ENCODE measurements at regions not wholly inside any gene's neighbourhood (a gene's known extent, or its start where the extent isn't known, plus 50 kb on each side); places are given as distances from the start of the nearest gene placed in this dataset.

DNA sequence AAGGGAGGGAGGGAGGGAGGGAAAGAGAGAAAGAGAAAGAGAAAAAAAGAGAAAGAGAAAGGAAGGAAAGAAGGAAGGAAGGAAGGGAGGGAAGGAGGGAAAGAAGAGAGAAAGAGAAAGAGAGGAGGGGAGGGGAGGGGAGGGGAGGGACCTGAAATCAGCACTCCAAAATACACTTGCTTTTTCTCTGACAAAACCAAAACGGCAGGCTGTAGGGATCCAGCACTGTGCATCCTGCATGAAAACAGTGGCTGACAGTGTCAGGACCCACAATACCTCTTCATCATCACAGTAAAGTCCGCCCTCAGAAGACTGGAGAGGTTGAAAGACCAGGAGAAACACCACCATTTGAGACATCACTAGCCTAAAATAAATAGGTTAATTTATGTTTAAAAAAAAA is 156.0 kb upstream of the SOD1 start:
- no peak for DNase-seq (ENCODE audit: low read depth in 4 of 4, low spot score in 3 of 4)

DNA sequence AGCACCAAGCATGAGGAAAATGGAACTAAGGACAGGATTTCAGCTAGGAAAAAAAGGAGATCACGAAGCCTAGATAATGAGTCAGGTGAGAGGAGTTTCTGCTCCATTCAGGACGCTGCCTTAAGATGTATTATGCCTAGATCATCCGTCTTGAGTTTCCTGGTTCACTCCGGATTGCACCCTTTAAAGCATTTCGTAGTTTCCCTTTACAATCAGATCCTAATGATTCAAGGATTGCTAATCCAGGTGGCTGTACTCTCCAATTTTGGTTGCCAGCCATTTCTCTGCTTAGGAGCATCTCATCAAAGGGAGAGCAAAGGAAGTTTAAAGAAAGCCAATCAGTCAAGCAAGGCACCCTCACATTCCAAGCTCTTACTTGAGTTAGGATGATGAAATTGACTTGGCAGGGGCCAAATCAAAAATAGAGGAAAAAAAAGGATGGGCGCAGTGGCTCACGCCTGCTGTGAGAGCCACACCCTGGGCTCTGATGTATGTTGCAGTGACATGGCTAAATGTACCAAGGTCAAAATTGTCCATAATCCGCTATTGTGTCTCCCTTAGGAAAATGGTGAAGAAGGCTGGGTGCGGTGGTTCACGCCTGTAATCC is 156.9 kb upstream of the SOD1 start:
- DNase-seq (ENCODE audit: low read depth in 4 of 4, low spot score in 3 of 4) = no peak

DNA sequence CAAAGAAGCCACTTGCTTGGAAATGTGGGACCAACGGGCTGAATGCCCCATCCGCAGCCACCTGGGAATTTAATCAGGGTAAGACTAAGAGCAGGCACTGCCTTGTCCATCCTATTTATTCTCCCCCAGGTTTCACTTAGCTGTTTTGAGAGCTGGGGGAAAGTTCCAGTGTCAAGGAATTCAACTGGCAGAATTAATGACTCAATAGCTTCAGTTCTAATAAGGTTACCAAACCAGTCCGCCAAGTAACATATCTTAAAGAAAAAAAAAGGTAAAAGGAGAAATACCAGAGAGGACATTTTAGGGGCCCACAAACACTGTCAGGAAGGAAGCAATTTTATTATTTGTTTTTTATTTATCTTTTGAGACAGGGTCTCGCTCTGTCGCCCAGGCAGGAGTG is 157.6 kb upstream of the SOD1 start:
- peak in 2 of 4 donors; percentile 31 to 52 for DNase-seq (ENCODE audit: low read depth in 4 of 4, low spot score in 3 of 4)

GRCh38 chr21:31500982-31501381 is 156.9 kb upstream of the TIAM1 start:
- DNase-seq (ENCODE audit: low read depth in 4 of 4, low spot score in 3 of 4) = no peak

DNA sequence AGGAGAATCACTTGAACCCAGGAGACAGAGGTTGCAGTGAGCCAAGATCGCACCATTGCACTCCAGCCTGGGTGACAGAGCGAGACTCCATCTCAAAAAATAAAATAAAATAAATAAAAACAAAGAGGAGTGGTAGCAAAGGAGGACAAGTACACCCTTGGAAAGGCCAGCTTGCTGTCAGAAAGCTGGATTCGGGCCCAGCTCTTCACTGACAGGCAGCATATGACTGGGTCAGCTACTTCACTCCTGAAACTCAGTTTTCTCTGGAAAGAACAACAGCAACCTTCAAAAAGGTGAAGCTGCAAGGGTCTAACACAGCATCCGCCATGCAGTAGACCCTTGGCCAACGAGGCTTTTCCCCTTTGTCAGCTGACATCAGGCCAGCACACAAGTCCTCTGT is 156.0 kb upstream of the TIAM1 start:
- DNase-seq (ENCODE audit: low read depth in 4 of 4, low spot score in 3 of 4) = no peak

GRCh38 chr21:31498985-31499384 is 154.9 kb upstream of the TIAM1 start:
- no peak for DNase-seq (ENCODE audit: low read depth in 4 of 4, low spot score in 3 of 4)

- DNase-seq (ENCODE audit: low read depth in 4 of 4, low spot score in 3 of 4) = no peak
These were observed 153.9 kb upstream of the TIAM1 start for GRCh38 chr21:31497914-31498313.

GRCh38 chr21:31493350-31493880 is 149.4 kb upstream of the TIAM1 start:
- no peak for DNase-seq (ENCODE audit: low read depth in 4 of 4, low spot score in 3 of 4)

- no peak for DNase-seq (ENCODE audit: low read depth in 4 of 4, low spot score in 3 of 4)
These were observed 147.6 kb upstream of the TIAM1 start for GRCh38 chr21:31491617-31492016.

GRCh38 chr21:31490443-31490842 is 146.4 kb upstream of the TIAM1 start:
- DNase-seq (ENCODE audit: low read depth in 4 of 4, low spot score in 3 of 4) = no peak

DNA sequence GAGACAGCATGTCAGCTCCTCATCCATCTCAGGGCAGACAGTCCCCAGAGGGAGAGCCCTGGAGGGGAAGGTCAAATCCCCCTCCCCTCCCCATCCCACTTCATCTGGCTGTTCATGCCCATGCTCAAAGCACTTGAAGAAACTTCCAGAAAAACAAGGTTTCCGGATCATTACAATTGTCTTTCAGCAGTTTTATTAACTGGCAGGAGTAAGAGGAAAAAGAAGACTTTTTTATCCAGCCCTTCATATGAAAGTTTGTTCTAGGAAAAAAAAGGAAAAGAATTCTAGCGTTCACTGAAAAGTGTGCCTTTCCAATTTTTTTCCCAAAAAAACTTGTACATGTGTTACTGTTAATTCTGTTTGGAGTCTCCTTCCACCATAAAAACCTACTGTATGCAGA is 145.7 kb upstream of the TIAM1 start:
- DNase-seq (ENCODE audit: low read depth in 4 of 4, low spot score in 3 of 4) = no peak

GRCh38 chr21:31489014-31489413 is 145.0 kb upstream of the TIAM1 start:
- no peak for DNase-seq (ENCODE audit: low read depth in 4 of 4, low spot score in 3 of 4)

GRCh38 chr21:31484219-31484618 is 140.2 kb upstream of the TIAM1 start:
- DNase-seq (ENCODE audit: low read depth in 4 of 4, low spot score in 3 of 4) = no peak

GRCh38 chr21:31483146-31483545 is 139.1 kb upstream of the TIAM1 start:
- no peak for DNase-seq (ENCODE audit: low read depth in 4 of 4, low spot score in 3 of 4)

- no peak for DNase-seq (ENCODE audit: low read depth in 4 of 4, low spot score in 3 of 4)
These were observed 138.4 kb upstream of the TIAM1 start for GRCh38 chr21:31482460-31482859.

DNA sequence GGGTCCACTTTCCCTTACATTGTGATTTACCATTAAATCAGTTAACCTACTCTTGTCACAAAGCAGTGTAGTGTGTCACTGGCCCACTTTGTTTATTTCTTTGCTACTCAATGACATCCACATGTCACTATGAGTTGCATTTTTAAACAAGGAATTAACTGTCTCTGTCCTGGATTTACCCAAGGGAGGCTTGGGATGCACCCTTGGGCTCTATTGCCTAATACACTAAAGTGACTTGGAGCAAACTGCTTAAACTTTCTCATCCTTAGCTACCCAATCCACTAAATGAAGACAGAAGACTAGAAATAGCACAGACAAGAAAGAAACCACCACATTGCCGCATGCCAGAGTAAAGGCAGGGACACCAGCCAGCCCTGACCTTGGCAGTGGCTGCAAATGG is 136.2 kb upstream of the TIAM1 start:
- no peak for DNase-seq (ENCODE audit: low read depth in 4 of 4, low spot score in 3 of 4)

- DNase-seq (ENCODE audit: low read depth in 4 of 4, low spot score in 3 of 4) = no peak
These were observed 135.7 kb upstream of the TIAM1 start for GRCh38 chr21:31479714-31480113.

DNA sequence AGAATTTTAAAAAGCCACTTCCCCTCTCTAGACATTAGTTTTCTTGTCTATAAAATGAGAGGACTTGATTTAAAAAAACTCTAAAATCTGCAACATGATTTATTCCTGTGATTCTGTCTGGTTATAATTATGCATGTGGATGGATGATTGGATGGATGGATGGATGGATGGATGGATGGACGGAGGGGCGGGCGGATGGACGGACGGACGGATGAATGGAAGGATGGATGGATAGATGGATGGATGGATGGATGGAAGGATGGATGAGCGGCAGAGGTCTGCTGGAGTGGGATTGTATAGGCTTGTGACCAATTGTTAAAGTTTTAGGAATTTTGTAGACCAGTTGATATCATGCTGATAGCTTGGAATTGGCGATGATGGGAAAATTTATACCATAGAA is 135.2 kb upstream of the TIAM1 start:
- no peak for DNase-seq (ENCODE audit: low read depth in 4 of 4, low spot score in 3 of 4)

- DNase-seq (ENCODE audit: low read depth in 4 of 4, low spot score in 3 of 4) = no peak
These were observed 132.4 kb upstream of the TIAM1 start for GRCh38 chr21:31476263-31477022.

GRCh38 chr21:31475223-31475622 is 131.2 kb upstream of the TIAM1 start:
- DNase-seq (ENCODE audit: low read depth in 4 of 4, low spot score in 3 of 4) = no peak

DNA sequence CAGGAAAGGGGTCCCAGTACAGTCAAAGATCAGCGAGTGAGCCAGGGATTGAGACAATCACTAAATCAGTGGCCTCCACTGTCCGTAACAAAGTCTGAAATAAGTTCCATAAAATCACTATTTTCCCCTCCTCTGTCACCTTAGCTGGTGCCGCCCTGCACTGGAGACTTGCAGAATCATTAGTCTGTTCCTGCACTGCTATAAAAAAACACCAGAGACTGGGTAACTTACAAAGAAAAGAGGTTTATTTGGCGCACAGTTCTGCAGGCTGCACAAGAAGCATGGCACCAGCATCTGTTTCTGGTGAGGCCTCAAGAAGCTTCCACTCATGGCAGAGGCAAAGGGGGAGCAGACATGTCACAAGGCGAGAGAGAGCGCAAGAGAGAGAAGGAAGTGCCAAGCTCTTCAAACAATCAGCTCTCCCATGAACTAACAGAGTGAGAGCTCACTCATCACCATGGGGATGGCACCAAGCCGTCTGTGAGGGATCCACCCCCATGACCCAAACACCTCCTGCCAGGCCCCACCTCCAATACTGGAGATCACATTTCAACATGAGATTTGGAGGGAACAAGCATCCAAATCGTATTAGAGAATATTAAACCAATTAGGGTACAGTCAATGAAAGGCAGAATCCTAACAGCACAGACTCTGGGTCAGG is 129.8 kb upstream of the TIAM1 start:
- no peak for DNase-seq (ENCODE audit: low read depth in 4 of 4, low spot score in 3 of 4)

- no peak for DNase-seq (ENCODE audit: low read depth in 4 of 4, low spot score in 3 of 4)
These were observed 127.8 kb upstream of the TIAM1 start for GRCh38 chr21:31471865-31472264.

Data from left renal pelvis (tissue), 4 donors.